ENCODE measurements at regions not wholly inside any gene's neighbourhood (a gene's known extent, or its start where the extent isn't known, plus 50 kb on each side); places are given as distances from the start of the nearest gene placed in this dataset.

DNA sequence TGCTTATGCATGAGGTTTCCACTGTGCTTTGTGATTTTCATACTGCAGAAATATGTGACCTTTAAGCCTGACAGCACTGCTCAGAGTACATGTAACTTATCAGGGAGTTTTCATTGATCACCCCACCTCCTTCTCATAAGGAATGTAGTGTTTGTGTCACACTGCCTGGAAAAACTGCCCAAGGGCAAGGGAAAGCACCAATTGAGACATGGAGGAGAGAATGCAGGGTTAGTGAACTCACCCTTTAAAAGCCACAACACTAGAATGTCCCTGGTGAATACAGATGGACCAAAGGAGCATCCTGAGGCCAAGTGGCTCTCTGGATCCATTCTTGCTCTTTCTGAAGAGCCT lies 147.2 kb upstream of the SPATS2L start:
- TF ChIP-seq, protein P1, sequence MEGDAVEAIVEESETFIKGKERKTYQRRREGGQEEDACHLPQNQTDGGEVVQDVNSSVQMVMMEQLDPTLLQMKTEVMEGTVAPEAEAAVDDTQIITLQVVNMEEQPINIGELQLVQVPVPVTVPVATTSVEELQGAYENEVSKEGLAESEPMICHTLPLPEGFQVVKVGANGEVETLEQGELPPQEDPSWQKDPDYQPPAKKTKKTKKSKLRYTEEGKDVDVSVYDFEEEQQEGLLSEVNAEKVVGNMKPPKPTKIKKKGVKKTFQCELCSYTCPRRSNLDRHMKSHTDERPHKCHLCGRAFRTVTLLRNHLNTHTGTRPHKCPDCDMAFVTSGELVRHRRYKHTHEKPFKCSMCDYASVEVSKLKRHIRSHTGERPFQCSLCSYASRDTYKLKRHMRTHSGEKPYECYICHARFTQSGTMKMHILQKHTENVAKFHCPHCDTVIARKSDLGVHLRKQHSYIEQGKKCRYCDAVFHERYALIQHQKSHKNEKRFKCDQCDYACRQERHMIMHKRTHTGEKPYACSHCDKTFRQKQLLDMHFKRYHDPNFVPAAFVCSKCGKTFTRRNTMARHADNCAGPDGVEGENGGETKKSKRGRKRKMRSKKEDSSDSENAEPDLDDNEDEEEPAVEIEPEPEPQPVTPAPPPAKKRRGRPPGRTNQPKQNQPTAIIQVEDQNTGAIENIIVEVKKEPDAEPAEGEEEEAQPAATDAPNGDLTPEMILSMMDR (IDR thresholded peaks at IDR 0.05; ENCODE audit: insufficient read depth, low read length) = no peak
- TF ChIP-seq POLR2AphosphoS5 (IDR thresholded peaks at IDR 0.05; ENCODE audit: low read depth) (no peak), GABPA (IDR thresholded peaks at IDR 0.05; ENCODE audit: low read depth) (no peak)

Data from HL-60 (cell line).